CD4-positive, alpha-beta T cell treated with Interleukin-1 beta for 1 hour (primary cell): ENCODE measurements at regions not wholly inside any gene's neighbourhood (a gene's known extent, or its start where the extent isn't known, plus 50 kb on each side); places are given as distances from the start of the nearest gene placed in this dataset.

Experiments
- DNase-seq, 2 donors: peaks; one replicate each; pipeline ENCODE4 v3.0.0-alpha.2; 2020 to 2022

DNA sequence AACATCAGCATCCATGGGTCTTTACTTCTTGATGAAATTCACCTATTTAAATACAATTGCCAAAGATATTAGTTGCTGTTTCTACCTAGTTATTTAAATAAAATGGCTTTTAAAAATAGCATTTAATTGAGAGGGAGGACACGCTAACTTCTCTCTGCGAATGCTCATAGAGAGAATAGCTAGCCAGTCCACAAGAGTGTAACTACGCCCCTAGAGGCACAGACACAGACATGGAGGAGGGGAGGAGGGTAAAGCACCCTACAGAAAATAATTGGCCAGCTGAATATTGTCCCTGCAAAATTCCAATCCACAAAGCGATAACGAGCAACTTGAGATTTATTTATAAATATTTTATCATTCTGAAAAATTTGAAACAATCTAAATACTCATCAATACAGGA lies 97.0 kb upstream of the PAPOLG start:
- no peak for DNase-seq

DNA sequence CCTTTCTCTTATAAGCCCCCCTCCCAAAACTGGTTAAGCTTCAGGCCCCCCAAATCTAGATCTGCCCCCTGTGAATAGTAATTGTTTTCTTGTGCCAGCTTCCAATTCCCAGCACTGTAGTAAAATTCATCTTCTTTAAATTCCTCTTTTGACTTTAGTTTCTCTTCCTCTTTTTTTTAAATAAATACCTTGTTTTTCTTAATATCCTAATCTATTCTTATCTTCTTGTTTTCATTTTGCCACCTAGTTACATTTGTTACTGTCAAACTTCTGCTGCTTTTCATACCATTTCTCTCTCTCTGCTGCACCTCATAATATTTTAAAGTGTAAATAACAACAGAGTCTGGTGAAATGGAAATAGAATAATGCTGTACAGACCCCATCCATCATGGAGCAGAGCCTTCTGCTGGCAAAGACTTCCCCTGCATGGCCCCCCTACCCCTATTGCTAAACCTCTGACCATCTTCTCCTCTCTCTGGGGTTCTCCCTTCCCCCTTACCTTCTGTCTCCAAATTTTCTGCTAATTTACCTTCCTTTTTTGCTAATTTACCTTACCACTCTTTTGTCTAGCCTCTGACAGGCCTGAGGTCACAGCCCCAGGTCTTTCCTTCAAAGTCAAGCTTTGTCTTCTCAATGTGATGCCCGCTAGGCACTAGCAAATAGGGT lies 94.9 kb upstream of the PAPOLG start:
- DNase-seq, result no peak

DNA sequence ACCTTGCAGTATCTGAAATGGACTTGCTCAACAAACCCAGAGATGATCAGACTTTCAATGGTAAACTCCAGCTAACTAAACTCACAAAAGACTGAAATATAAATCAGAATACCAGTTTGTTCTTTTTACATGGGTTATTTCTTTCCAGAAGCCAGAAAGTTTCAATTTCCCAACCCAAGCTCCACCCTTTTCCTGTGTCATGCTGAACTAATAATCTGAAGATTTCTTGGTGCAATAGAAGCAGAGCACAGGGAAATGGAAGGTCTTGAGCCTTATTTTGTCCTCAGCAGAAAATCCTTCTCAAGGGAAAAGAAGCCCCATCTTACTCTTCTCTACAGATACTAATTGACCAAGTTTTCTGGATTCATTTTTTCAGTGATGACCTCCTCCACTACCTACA lies 93.3 kb upstream of the PAPOLG start:
- DNase-seq, result no peak

DNA sequence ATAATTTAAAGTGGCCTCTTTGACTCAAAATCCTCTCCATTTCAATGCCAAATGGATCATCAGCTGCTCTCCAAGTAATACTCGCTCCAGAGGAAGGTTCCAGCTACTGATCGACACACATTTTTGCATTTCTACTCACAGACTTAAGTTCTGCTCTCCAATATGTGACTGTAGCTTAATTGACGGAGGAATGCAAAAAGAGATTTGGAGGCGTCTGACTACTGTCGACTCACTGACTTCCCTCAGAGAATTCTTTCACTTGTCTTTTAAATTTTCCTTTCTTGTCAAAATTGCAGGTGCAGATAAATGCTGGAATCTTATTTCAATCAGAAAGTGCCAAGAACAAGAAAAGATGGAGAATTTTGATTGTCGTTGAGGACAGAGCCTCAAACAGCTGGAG lies 84.1 kb upstream of the PAPOLG start:
- no peak for DNase-seq

DNA sequence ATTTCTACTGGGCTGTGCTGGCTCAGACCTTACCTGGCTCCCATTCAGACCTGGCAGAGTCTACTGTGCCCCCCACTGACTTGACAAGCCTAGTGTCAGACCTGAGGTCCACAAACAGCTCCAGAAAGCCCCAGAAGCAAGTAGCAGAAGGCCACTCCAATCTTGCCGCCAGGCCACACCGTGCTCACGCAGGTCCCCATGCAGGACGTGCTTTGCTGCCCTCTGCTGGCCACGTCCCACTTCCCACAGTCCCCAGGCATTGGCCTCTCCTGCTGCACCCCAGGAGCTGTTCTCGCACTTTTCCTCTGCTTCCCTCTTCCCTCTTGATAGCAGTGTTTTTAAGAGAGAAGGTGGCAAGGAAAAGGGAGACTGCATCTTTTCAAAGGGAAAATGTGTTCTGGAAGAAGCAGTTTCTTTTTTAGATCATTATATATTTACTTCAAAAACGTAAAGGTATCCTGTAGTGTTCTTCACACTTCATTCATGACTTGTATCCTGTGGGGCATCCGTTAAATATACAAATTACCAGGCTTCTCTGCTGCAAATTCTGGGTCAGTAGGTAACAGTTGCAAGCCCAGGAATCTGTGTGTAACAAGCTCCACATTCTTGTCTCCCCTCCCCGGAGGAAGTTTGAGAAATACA lies 81.4 kb upstream of the PAPOLG start:
- DNase-seq, result peak; percentile 65 to 72

DNA sequence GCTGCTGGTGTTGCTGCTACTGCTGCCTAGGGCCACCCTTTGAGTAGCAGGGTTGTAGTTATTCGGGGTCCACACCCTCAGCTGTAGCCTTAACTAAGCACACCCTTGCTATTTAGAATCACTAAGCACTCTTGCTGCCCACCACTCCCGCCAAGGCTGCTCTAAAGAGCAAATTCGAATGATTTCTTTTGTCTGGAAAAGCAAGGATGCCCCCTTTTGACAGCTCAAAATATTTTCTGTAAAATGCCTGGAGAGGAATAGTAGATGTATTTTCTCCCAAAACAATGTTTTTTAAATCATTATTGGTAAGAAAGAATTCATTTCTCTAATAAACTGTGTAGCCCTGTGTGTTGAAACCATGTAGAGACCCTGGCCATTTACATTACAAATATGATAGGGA lies 80.8 kb upstream of the PAPOLG start:
- DNase-seq, result no peak

DNA sequence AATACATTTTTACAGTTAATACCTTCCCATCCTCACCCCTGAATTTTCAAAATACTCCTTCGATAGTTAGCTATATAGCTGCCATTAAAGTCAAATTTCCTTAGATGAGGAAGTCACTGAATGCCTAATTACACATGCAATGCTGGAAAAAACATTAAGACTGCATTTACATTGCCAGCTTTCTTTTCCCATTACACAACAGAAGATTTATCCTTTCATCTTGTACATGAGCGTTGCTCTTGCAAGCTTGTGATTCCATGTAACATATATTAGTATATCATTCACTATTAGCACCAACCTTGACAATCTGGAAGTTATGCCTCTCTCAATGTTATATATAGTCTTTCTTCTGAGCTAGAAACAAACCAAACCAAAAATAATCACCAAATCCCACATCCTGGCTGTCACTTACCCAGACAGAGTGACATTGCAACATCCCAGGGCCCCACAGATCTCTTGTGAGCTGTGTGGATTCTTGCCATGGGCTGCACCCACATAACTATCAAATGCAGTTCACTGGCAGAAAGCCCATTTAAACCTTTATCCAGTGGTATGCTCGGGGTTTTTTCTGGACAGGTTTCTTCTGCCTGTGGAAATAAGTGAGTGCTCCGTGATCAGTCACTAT lies 79.2 kb upstream of the PAPOLG start:
- DNase-seq, result no peak

DNA sequence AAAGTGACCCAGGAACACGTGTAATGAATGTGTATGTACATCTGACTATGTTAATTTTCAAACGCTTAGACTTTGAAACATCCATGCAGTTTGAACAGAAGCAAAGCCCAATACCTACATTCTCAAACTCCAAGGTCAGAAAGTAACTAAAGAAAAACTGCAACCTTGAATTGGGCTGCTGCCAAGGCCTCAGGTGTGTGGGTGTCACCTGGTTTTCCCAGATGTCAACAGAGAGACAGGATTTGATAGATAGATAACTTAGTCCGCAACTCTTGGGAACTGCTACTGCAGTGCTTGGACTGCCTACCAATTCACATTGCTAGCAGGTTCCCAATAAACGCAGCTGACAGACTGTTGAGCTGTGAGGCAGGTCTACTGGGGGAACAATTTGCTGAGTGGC lies 78.7 kb upstream of the PAPOLG start:
- DNase-seq, result no peak

DNA sequence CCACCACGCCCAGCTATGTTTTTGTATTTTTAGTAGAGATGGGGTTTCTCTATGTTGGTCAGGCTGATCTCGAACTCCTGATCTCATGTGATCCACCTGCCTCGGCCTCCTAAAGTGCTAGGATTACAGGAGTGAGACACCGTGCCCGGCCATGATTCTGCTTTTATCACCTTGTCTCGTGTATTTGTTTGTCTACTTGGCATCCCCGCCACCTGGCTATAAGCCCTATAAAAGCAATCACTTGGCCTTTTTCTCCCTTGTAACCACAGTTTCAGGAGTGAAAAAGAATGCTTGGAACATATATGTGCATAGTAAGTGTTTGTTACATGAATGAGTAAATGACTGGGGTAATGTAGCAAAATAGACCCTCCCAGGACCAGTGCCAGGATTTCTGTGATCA lies 77.5 kb upstream of the PAPOLG start:
- DNase-seq, result no peak

DNA sequence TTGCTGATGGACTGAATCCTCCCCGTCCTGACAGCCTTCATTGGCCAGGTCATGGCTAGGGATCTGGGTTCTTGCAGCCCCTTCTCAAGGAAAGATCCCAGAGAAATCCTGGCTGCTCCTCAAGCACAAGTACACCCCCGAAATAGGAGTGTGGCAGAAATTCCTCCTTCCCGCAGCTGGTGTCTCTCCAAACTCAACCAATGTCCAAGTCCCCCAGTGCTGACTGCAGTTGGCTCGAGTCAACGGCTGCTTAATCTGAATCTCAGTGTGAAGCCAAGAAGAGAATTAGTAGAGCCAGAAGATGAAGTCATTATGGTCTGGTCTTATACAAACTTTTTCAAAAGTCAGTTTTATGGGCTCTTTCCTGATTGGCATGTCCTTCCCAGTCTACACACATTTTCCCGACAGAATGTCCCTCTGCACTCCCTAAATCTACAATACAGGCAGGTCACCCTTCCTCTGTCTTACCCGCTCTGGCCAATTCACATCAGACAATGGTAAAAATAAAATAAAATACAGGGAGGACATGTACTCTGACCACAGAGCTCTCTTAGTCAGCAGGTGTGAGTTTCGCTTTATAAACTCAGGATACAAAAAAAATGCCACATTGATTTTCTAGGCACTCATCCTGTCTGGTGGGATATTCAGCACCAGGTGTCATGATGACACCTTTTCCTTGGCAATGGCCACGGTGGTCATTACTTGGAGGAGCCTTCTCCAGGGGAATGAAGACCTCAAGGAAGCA lies 76.9 kb upstream of the PAPOLG start:
- DNase-seq, result no peak

DNA sequence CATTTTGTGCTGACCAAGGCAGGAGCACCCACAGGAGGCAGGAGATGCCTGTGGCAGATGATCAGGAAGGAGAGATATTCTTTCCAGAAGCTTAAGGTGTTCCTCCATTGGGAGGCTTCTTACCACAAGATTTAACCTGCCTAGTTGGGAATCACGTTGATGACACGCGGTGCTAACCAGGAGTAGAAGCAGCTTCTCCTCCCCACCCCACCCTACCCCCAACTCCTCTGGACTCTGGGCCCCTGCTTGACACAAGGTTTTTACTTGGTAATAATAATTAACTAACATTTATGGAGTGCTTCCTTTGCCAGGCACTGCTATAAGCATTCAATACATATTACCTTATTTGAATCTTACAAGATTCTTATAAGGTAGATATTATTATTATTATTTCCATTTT lies 62.5 kb upstream of the PAPOLG start:
- DNase-seq, result no peak

DNA sequence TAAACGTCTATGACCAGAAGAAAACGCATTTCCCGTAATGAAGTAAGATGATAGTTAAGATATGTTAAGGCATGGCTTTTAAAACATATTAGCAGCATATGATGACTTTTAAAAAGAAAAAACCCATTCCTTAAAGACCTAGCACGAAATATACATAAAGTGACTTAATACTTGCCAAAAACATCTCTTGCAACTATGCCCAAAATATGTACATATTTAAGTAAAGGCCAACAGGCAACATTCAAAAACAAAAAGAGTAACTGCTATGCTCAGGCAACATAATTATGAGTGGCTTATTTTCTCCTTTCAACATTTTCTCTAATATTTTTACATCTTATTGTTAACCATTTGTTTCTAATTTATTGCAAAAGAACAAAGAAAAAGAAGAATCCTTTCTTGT lies 60.3 kb upstream of the PAPOLG start:
- no peak for DNase-seq

DNA sequence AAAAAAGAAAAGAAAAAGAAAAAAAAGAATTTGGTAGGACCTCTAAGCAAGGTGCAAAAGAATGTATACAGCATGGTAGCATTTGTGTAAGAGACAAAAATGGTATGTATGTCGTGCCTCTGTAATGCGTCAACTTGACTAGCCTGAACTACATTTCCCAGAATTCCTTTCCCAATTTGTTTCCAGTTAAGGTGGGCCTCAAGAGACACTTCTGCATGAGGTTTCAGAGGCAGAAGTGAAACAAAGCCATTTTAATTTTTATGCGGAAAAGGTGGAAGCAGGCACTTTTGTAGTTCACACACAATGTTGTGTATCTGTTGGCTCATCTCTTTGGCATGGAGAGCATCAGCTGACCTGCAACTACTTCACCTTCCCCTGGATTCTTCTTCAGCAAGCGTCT lies 56.5 kb upstream of the PAPOLG start:
- no peak for DNase-seq

DNA sequence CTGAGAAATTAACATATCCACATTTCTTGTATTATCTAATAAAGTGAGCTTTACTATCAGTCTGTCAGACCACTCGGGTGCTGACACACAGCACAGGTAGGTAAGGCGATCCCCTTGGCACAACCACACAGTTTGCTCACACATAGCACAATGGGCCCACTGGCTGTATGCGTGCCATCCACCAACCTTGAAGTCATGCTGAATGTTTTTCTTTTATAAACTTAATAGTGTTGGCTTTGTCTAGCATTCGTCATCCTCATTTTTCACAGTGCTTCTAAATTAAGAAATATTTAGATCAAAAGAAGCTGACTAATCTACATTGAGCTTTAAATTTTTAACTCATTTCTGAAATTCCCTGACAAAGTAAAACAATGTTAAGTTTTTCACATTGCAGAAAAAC lies 50.0 kb upstream of the PAPOLG start:
- no peak for DNase-seq
